ENCODE measurements at regions not wholly inside any gene's neighbourhood (a gene's known extent, or its start where the extent isn't known, plus 50 kb on each side); places are given as distances from the start of the nearest gene placed in this dataset.
"Not testable (repeated sequence)": the region's sequence is repeated elsewhere in the genome, so short reads cannot be mapped to it uniquely, and the experiment has no call there.

GRCh38 chr21:20452935-20453334 lies 545.3 kb upstream of the NCAM2 start:
- DNase-seq = no peak

- no peak for DNase-seq
Measured at GRCh38 chr21:20459838-20460237, 538.4 kb upstream of the NCAM2 start.

GRCh38 chr21:20463362-20463761 lies 534.8 kb upstream of the NCAM2 start:
- no peak for DNase-seq

GRCh38 chr21:20469361-20469760 lies 528.8 kb upstream of the NCAM2 start:
- DNase-seq = no peak

- DNase-seq = no peak
Measured at GRCh38 chr21:20486303-20486702, 511.9 kb upstream of the NCAM2 start.

- not testable (repeated sequence) for DNase-seq
Measured at GRCh38 chr21:20502915-20503314, 495.3 kb upstream of the NCAM2 start.

- DNase-seq = no peak
Measured at GRCh38 chr21:20507783-20508182, 490.4 kb upstream of the NCAM2 start.

- no peak for DNase-seq
Measured at GRCh38 chr21:20511216-20511880, 486.9 kb upstream of the NCAM2 start.

- DNase-seq = no peak
Measured at GRCh38 chr21:20515446-20515845, 482.8 kb upstream of the NCAM2 start.

GRCh38 chr21:20519076-20519475 lies 479.1 kb upstream of the NCAM2 start:
- no peak for DNase-seq

- DNase-seq = no peak
Measured at GRCh38 chr21:20522611-20523010, 475.6 kb upstream of the NCAM2 start.

- no peak for DNase-seq
Measured at GRCh38 chr21:20523191-20523590, 475.0 kb upstream of the NCAM2 start.

- no peak for DNase-seq
Measured at GRCh38 chr21:20527731-20528460, 470.3 kb upstream of the NCAM2 start.

- no peak for DNase-seq
Measured at GRCh38 chr21:20537130-20537529, 461.1 kb upstream of the NCAM2 start.

- DNase-seq = no peak
Measured at GRCh38 chr21:20538039-20538658, 460.1 kb upstream of the NCAM2 start.

GRCh38 chr21:20545454-20545853 lies 452.8 kb upstream of the NCAM2 start:
- DNase-seq = no peak

GRCh38 chr21:20551939-20552338 lies 446.3 kb upstream of the NCAM2 start:
- DNase-seq = no peak

GRCh38 chr21:20554785-20555184 lies 443.4 kb upstream of the NCAM2 start:
- DNase-seq = no peak

- DNase-seq = no peak
Measured at GRCh38 chr21:20570824-20571232, 427.4 kb upstream of the NCAM2 start.

- no peak for DNase-seq
Measured at GRCh38 chr21:20572582-20572981, 425.6 kb upstream of the NCAM2 start.

GRCh38 chr21:20581361-20581760 lies 416.8 kb upstream of the NCAM2 start:
- no peak for DNase-seq

GRCh38 chr21:20591284-20591683 lies 406.9 kb upstream of the NCAM2 start:
- DNase-seq = no peak

- DNase-seq = no peak
Measured at GRCh38 chr21:20592463-20592862, 405.7 kb upstream of the NCAM2 start.

GRCh38 chr21:20603236-20603635 lies 395.0 kb upstream of the NCAM2 start:
- no peak for DNase-seq
